ENCODE measurements at regions not wholly inside any gene's neighbourhood (a gene's known extent, or its start where the extent isn't known, plus 50 kb on each side); places are given as distances from the start of the nearest gene placed in this dataset.

DNA sequence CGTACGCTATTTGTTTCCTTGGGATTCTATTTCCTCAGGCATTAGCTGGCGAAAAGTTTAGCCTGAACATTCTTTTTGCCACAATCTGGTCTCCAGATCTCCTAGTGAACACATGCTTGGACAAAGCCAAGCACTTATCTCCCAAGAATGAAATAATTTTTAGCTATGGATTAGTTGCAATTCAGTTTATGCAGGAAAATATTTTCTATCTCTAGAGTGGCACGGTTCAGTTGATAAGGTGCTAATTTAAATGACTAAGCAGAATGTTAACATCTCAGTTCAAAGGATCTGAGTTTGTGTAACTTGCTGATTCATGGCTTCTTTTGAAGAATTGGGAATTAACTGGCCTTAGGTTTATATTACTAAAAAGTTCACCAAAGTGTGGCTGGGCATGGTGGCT lies 58.1 kb upstream of the JADE1 start:
- no peak for TF ChIP-seq POLR2A (IDR thresholded peaks at IDR 0.05)
- TF ChIP-seq, protein P1, sequence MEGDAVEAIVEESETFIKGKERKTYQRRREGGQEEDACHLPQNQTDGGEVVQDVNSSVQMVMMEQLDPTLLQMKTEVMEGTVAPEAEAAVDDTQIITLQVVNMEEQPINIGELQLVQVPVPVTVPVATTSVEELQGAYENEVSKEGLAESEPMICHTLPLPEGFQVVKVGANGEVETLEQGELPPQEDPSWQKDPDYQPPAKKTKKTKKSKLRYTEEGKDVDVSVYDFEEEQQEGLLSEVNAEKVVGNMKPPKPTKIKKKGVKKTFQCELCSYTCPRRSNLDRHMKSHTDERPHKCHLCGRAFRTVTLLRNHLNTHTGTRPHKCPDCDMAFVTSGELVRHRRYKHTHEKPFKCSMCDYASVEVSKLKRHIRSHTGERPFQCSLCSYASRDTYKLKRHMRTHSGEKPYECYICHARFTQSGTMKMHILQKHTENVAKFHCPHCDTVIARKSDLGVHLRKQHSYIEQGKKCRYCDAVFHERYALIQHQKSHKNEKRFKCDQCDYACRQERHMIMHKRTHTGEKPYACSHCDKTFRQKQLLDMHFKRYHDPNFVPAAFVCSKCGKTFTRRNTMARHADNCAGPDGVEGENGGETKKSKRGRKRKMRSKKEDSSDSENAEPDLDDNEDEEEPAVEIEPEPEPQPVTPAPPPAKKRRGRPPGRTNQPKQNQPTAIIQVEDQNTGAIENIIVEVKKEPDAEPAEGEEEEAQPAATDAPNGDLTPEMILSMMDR (IDR thresholded peaks at IDR 0.05): no peak

All from lower leg skin (tissue), 3 donors.